ENCODE measurements at regions not wholly inside any gene's neighbourhood (a gene's known extent, or its start where the extent isn't known, plus 50 kb on each side); places are given as distances from the start of the nearest gene placed in this dataset.

DNA sequence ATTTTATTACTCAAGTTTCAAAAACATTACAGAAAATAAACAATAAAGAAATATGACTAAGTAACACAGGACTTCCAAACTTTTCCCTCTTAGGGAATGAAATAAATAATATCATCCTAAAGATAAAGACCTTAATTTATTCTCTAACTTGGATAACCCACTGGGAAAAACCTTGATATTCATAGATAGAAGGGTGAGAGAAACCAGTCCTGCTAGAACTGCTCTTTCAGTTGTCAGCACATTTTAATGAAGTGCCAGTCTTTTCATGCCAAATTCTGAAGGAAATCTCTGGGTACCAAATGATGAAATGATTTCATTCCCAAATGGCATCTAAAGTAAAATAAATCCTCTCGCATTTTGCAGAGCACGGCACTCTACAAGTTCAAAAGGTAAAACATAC lies 114.5 kb upstream of the SMIM30 start:
- TF ChIP-seq, protein P1, sequence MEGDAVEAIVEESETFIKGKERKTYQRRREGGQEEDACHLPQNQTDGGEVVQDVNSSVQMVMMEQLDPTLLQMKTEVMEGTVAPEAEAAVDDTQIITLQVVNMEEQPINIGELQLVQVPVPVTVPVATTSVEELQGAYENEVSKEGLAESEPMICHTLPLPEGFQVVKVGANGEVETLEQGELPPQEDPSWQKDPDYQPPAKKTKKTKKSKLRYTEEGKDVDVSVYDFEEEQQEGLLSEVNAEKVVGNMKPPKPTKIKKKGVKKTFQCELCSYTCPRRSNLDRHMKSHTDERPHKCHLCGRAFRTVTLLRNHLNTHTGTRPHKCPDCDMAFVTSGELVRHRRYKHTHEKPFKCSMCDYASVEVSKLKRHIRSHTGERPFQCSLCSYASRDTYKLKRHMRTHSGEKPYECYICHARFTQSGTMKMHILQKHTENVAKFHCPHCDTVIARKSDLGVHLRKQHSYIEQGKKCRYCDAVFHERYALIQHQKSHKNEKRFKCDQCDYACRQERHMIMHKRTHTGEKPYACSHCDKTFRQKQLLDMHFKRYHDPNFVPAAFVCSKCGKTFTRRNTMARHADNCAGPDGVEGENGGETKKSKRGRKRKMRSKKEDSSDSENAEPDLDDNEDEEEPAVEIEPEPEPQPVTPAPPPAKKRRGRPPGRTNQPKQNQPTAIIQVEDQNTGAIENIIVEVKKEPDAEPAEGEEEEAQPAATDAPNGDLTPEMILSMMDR (IDR thresholded peaks at IDR 0.05; ENCODE audit: low read depth, low read length, missing input control): no peak
- TF ChIP-seq ATF3 (IDR thresholded peaks at IDR 0.05) (no peak), RAD21 (IDR thresholded peaks at IDR 0.05) (no peak), SP1 (IDR thresholded peaks at IDR 0.05) (no peak), JUND (IDR thresholded peaks at IDR 0.05) (no peak), MAX (IDR thresholded peaks at IDR 0.05) (no peak), REST (IDR thresholded peaks at IDR 0.05) (no peak), YY1 (IDR thresholded peaks at IDR 0.05) (no peak), GABPA (IDR thresholded peaks at IDR 0.05 in 1 of 2, conservative IDR thresholded peaks at IDR 0.05 in 1 of 2) (no peak), TAF1 (conservative IDR thresholded peaks at IDR 0.05) (no peak), RXRA (IDR thresholded peaks at IDR 0.05) (no peak), FOXA1 (IDR thresholded peaks at IDR 0.05) (no peak)
- TF ChIP-seq, protein P2, sequence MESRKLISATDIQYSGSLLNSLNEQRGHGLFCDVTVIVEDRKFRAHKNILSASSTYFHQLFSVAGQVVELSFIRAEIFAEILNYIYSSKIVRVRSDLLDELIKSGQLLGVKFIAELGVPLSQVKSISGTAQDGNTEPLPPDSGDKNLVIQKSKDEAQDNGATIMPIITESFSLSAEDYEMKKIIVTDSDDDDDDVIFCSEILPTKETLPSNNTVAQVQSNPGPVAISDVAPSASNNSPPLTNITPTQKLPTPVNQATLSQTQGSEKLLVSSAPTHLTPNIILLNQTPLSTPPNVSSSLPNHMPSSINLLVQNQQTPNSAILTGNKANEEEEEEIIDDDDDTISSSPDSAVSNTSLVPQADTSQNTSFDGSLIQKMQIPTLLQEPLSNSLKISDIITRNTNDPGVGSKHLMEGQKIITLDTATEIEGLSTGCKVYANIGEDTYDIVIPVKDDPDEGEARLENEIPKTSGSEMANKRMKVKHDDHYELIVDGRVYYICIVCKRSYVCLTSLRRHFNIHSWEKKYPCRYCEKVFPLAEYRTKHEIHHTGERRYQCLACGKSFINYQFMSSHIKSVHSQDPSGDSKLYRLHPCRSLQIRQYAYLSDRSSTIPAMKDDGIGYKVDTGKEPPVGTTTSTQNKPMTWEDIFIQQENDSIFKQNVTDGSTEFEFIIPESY (IDR thresholded peaks at IDR 0.05): no peak

Measured in liver (tissue), 3 donors.